IPS-18a (cell line): ENCODE measurements at regions not wholly inside any gene's neighbourhood (a gene's known extent, or its start where the extent isn't known, plus 50 kb on each side); places are given as distances from the start of the nearest gene placed in this dataset.
"Not testable (repeated sequence)": the region's sequence is repeated elsewhere in the genome, so short reads cannot be mapped to it uniquely, and the experiment has no call there.

Experiments used
- H3K27ac ChIP-seq: one replicate; pipeline ENCODE4 v1.5.1; 2013; ENCODE audit warnings: low read length
- H3K27me3 ChIP-seq: one replicate; pipeline ENCODE4 v1.6.1; 2013; ENCODE audit warnings: mild to moderate bottlenecking, low read length; ENCODE audit not compliant: control insufficient read depth, insufficient read depth
- H3K36me3 ChIP-seq: one replicate; pipeline ENCODE4 v1.6.1; 2013; ENCODE audit warnings: low read depth, low read length; ENCODE audit not compliant: control insufficient read depth
- H3K4me1 ChIP-seq: one replicate; pipeline ENCODE4 v1.6.1; 2013; ENCODE audit warnings: low read depth, low read length; ENCODE audit not compliant: control insufficient read depth
- H3K4me3 ChIP-seq: one replicate; pipeline ENCODE4 v1.5.1; 2013; ENCODE audit warnings: low read length
- H3K9ac ChIP-seq: one replicate; pipeline ENCODE4 v1.6.1; 2013; ENCODE audit warnings: mild to moderate bottlenecking, low read length, moderate library complexity
- H3K9me3 ChIP-seq: one replicate; pipeline ENCODE4 v1.6.1; 2013; ENCODE audit warnings: low read depth, low read length; ENCODE audit not compliant: control insufficient read depth

GRCh38 chr5:34555699-34556508, 100.2 kb upstream of the RAI14 start:
- Histone ChIP-seq H3K9ac (no peak overlapping the region), H3K27me3 (no peaks in the 10 kb centered on the region), H3K36me3 (no peaks in the 10 kb centered on the region), H3K4me1 (no peaks in the 10 kb centered on the region), H3K4me3 (no peak overlapping the region), H3K9me3 (no peaks in the 10 kb centered on the region), H3K27ac (no peak overlapping the region)

- Histone ChIP-seq H3K9me3 (no peaks in the 10 kb centered on the region), H3K27me3 (no peaks in the 10 kb centered on the region), H3K4me3 (no peak overlapping the region), H3K36me3 (no peaks in the 10 kb centered on the region), H3K4me1 (no peaks in the 10 kb centered on the region), H3K27ac (no peak overlapping the region), H3K9ac (no peak overlapping the region)
Measured at GRCh38 chr5:34556509-34556782, 99.7 kb upstream of the RAI14 start.

- H3K4me1 ChIP-seq, H3K27ac ChIP-seq, H3K36me3 ChIP-seq, H3K4me3 ChIP-seq, H3K27me3 ChIP-seq, H3K9me3 ChIP-seq, H3K9ac ChIP-seq: not testable (repeated sequence)
Measured at GRCh38 chr5:34561581-34561980, 94.5 kb upstream of the RAI14 start.

GRCh38 chr5:34562791-34563190, 93.3 kb upstream of the RAI14 start:
- H3K4me3 ChIP-seq: no peak overlapping the region
- H3K36me3 ChIP-seq: no peaks in the 10 kb centered on the region
- no peaks in the 10 kb centered on the region for H3K27me3 ChIP-seq
- H3K9me3 ChIP-seq: no peaks in the 10 kb centered on the region
- no peak overlapping the region for H3K9ac ChIP-seq
- no peak overlapping the region for H3K27ac ChIP-seq
- H3K4me1 ChIP-seq: peaks cover 8% of the 10 kb centered on the region

- no peaks in the 10 kb centered on the region for H3K27me3 ChIP-seq
- H3K9me3 ChIP-seq: no peaks in the 10 kb centered on the region
- no peak overlapping the region for H3K4me3 ChIP-seq
- H3K27ac ChIP-seq: no peak overlapping the region
- no peak overlapping the region for H3K9ac ChIP-seq
- peaks cover 8% of the 10 kb centered on the region for H3K4me1 ChIP-seq
- H3K36me3 ChIP-seq: no peaks in the 10 kb centered on the region
Measured at GRCh38 chr5:34563269-34563668, 92.9 kb upstream of the RAI14 start.

- Histone ChIP-seq H3K9ac (no peak overlapping the region), H3K4me1 (peaks cover 8% of the 10 kb centered on the region), H3K27ac (no peak overlapping the region), H3K4me3 (no peak overlapping the region), H3K9me3 (no peaks in the 10 kb centered on the region), H3K36me3 (no peaks in the 10 kb centered on the region), H3K27me3 (no peaks in the 10 kb centered on the region)
Measured at GRCh38 chr5:34563931-34564709, 92.0 kb upstream of the RAI14 start.

- H3K9ac ChIP-seq: no peak overlapping the region
- no peaks in the 10 kb centered on the region for H3K27me3 ChIP-seq
- H3K4me3 ChIP-seq: no peak overlapping the region
- no peak overlapping the region for H3K27ac ChIP-seq
- H3K4me1 ChIP-seq: peaks cover 8% of the 10 kb centered on the region
- H3K9me3 ChIP-seq: no peaks in the 10 kb centered on the region
- H3K36me3 ChIP-seq: no peaks in the 10 kb centered on the region
Measured at GRCh38 chr5:34564710-34565235, 91.4 kb upstream of the RAI14 start.

- no peak overlapping the region for H3K4me3 ChIP-seq
- no peaks in the 10 kb centered on the region for H3K27me3 ChIP-seq
- H3K36me3 ChIP-seq: no peaks in the 10 kb centered on the region
- H3K4me1 ChIP-seq: no peaks in the 10 kb centered on the region
- no peak overlapping the region for H3K9ac ChIP-seq
- H3K27ac ChIP-seq: no peak overlapping the region
- H3K9me3 ChIP-seq: no peaks in the 10 kb centered on the region
Measured at GRCh38 chr5:34570143-34570542, 86.0 kb upstream of the RAI14 start.

GRCh38 chr5:34570721-34571676, 85.1 kb upstream of the RAI14 start:
- no peak overlapping the region for H3K4me3 ChIP-seq
- H3K27ac ChIP-seq: no peak overlapping the region
- no peaks in the 10 kb centered on the region for H3K27me3 ChIP-seq
- no peaks in the 10 kb centered on the region for H3K9me3 ChIP-seq
- no peaks in the 10 kb centered on the region for H3K4me1 ChIP-seq
- H3K36me3 ChIP-seq: no peaks in the 10 kb centered on the region
- H3K9ac ChIP-seq: no peak overlapping the region

GRCh38 chr5:34571677-34572041, 84.5 kb upstream of the RAI14 start:
- H3K36me3 ChIP-seq: no peaks in the 10 kb centered on the region
- H3K27me3 ChIP-seq: no peaks in the 10 kb centered on the region
- H3K4me3 ChIP-seq: no peak overlapping the region
- no peaks in the 10 kb centered on the region for H3K9me3 ChIP-seq
- no peaks in the 10 kb centered on the region for H3K4me1 ChIP-seq
- H3K9ac ChIP-seq: no peak overlapping the region
- no peak overlapping the region for H3K27ac ChIP-seq

- Histone ChIP-seq H3K4me3 (no peak overlapping the region), H3K27ac (no peak overlapping the region), H3K9ac (no peak overlapping the region), H3K9me3 (no peaks in the 10 kb centered on the region), H3K4me1 (no peaks in the 10 kb centered on the region), H3K36me3 (no peaks in the 10 kb centered on the region), H3K27me3 (no peaks in the 10 kb centered on the region)
Measured at GRCh38 chr5:34574936-34575467, 81.1 kb upstream of the RAI14 start.
